ENCODE measurements at regions not wholly inside any gene's neighbourhood (a gene's known extent, or its start where the extent isn't known, plus 50 kb on each side); places are given as distances from the start of the nearest gene placed in this dataset.

DNA sequence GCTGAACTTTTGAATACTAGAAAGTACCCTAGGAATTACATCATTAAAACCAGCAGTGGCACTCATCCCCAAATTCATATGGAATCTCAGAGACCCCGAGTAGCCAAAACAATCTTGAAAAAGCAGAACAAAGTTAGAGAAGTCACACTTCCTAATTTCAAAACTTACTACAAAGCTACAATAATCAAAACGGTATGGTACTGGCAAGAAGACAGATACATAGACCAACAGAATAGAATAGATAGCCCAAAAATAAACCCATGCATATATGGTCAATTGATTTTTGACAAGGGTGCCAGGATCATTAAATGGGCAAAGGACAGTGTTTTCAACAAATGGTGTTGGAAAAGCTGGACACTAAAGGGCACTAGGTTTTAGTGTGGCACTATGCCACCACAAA, 176.0 kb upstream of the NDUFV2 start:
- TF ChIP-seq, protein P1, sequence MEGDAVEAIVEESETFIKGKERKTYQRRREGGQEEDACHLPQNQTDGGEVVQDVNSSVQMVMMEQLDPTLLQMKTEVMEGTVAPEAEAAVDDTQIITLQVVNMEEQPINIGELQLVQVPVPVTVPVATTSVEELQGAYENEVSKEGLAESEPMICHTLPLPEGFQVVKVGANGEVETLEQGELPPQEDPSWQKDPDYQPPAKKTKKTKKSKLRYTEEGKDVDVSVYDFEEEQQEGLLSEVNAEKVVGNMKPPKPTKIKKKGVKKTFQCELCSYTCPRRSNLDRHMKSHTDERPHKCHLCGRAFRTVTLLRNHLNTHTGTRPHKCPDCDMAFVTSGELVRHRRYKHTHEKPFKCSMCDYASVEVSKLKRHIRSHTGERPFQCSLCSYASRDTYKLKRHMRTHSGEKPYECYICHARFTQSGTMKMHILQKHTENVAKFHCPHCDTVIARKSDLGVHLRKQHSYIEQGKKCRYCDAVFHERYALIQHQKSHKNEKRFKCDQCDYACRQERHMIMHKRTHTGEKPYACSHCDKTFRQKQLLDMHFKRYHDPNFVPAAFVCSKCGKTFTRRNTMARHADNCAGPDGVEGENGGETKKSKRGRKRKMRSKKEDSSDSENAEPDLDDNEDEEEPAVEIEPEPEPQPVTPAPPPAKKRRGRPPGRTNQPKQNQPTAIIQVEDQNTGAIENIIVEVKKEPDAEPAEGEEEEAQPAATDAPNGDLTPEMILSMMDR (IDR thresholded peaks at IDR 0.05; ENCODE audit: borderline replicate concordance, extremely low read depth, low read length, poor library complexity, severe bottlenecking) = no peak
- TF ChIP-seq EZH2 (IDR thresholded peaks at IDR 0.05; ENCODE audit: borderline replicate concordance, low read depth, low read length, severe bottlenecking) = no peak
- no peak for DNase-seq
- H3K4me2 ChIP-seq (ENCODE audit: insufficient read depth, low read length) = no peak overlapping the region
- H3K4me1 ChIP-seq (ENCODE audit: insufficient read depth, low read length) = no peaks in the 10 kb centered on the region
- H3K27me3 ChIP-seq (ENCODE audit: insufficient read depth, low read length, poor library complexity) = no peaks in the 10 kb centered on the region
- no peak overlapping the region for H3K4me3 ChIP-seq (ENCODE audit: low read depth in 1 of 2, low read length in 2 of 2)
- H3K27ac ChIP-seq (ENCODE audit: low read length) = no peak overlapping the region
- no peak for ATAC-seq (ENCODE audit: insufficient read depth, low read depth)
- no peaks in the 10 kb centered on the region for H3K36me3 ChIP-seq (ENCODE audit: insufficient read depth, low read length)
- peaks cover 17% of the 10 kb centered on the region for H3K9me3 ChIP-seq (ENCODE audit: insufficient read depth, low read length, severe bottlenecking)
- no peak overlapping the region for H2AFZ ChIP-seq (ENCODE audit: low read depth, low read length)
- H3K79me2 ChIP-seq (ENCODE audit: insufficient read depth, low read length) = no peaks in the 10 kb centered on the region
- no peaks in the 10 kb centered on the region for H4K20me1 ChIP-seq (ENCODE audit: insufficient read depth, low read length)
- H3K9ac ChIP-seq (ENCODE audit: low read depth, low read length) = no peak overlapping the region

DNA sequence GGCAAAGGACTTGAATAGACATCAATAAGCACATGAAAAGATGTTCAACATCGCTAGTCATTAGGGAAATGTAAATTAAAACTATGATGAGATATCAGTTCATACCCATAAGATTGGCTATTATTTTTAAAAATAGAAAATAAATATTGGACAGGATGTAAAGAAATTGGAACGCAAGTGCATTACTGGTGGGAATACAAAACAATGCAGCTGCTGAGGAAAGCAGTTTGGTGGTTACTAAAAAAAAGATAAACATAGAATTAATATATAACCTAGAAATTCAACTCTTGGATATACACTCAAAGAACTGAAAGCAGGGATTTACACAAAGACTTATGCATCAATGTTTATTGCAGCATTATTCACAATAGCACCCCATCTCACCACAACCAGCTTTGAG, 174.5 kb upstream of the NDUFV2 start:
- no peaks in the 10 kb centered on the region for H3K4me1 ChIP-seq (ENCODE audit: insufficient read depth, low read length)
- no peak overlapping the region for H2AFZ ChIP-seq (ENCODE audit: low read depth, low read length)
- DNase-seq (no peak), ATAC-seq (ENCODE audit: insufficient read depth, low read depth) (no peak)
- H4K20me1 ChIP-seq (ENCODE audit: insufficient read depth, low read length) = no peaks in the 10 kb centered on the region
- H3K27me3 ChIP-seq (ENCODE audit: insufficient read depth, low read length, poor library complexity) = no peaks in the 10 kb centered on the region
- no peak overlapping the region for H3K27ac ChIP-seq (ENCODE audit: low read length)
- no peak for TF ChIP-seq EZH2 (IDR thresholded peaks at IDR 0.05; ENCODE audit: borderline replicate concordance, low read depth, low read length, severe bottlenecking)
- H3K4me3 ChIP-seq (ENCODE audit: low read depth in 1 of 2, low read length in 2 of 2) = no peak overlapping the region
- H3K4me2 ChIP-seq (ENCODE audit: insufficient read depth, low read length) = no peak overlapping the region
- peaks cover 19% of the 10 kb centered on the region for H3K9me3 ChIP-seq (ENCODE audit: insufficient read depth, low read length, severe bottlenecking)
- no peaks in the 10 kb centered on the region for H3K36me3 ChIP-seq (ENCODE audit: insufficient read depth, low read length)
- no peaks in the 10 kb centered on the region for H3K79me2 ChIP-seq (ENCODE audit: insufficient read depth, low read length)
- H3K9ac ChIP-seq (ENCODE audit: low read depth, low read length) = no peak overlapping the region

DNA sequence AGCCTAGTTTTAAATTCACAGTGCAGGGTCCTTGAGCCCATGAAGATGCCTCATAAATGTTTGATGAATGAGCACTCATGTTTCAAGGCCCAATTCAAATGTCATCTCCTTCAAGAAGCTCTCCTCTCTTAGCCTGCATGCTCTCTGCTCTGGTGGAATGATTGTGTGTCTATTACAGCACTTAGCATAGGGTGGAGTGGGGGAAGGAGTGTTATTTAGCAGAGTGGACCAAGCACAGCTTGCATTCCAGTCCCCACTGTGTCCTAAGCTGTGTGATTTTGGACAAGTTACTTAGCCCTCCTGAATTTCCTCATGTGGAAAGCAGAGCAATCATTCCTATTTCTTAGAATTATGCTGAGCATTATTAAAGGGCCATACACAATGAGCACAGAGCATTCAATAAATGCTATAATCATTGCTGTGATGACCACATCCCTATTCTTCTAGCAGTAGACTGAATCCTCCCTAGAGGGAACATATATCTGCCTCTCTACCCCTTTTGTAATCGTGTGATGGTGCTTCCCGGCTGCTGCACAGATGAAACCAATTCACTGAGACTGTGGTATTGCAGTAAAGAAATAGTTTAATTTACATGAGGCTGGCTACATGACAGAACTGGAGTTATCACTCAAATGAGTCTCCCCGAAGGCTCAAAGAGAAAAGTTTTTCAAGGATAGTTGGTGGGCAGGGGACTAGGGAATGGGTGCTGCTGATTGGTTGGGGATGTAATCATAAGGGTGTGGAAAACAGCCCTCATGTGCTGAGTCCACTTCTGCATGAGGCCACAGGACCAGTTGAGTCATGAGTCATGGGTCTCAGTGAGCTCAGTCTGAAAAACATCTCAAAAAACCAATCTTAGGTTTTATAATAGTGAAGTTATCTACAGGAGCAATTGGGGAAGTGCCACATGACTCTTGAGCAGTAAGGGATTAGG, 173.4 kb upstream of the NDUFV2 start:
- Histone ChIP-seq H3K79me2 (ENCODE audit: insufficient read depth, low read length) (no peaks in the 10 kb centered on the region), H3K9me3 (ENCODE audit: insufficient read depth, low read length, severe bottlenecking) (peaks cover 19% of the 10 kb centered on the region), H3K27me3 (ENCODE audit: insufficient read depth, low read length, poor library complexity) (no peaks in the 10 kb centered on the region), H3K27ac (ENCODE audit: low read length) (no peak overlapping the region), H3K36me3 (ENCODE audit: insufficient read depth, low read length) (no peaks in the 10 kb centered on the region), H3K4me1 (ENCODE audit: insufficient read depth, low read length) (no peaks in the 10 kb centered on the region), H3K9ac (ENCODE audit: low read depth, low read length) (no peak overlapping the region), H4K20me1 (ENCODE audit: insufficient read depth, low read length) (no peaks in the 10 kb centered on the region), H3K4me3 (ENCODE audit: low read depth in 1 of 2, low read length in 2 of 2) (no peak overlapping the region), H2AFZ (ENCODE audit: low read depth, low read length) (no peak overlapping the region), H3K4me2 (ENCODE audit: insufficient read depth, low read length) (no peak overlapping the region)
- TF ChIP-seq, protein P1 (IDR thresholded peaks at IDR 0.05; ENCODE audit: borderline replicate concordance, extremely low read depth, low read length, poor library complexity, severe bottlenecking) = no peak
- no peak for TF ChIP-seq EZH2 (IDR thresholded peaks at IDR 0.05; ENCODE audit: borderline replicate concordance, low read depth, low read length, severe bottlenecking)
- ATAC-seq (ENCODE audit: insufficient read depth, low read depth) (no peak), DNase-seq (no peak)

DNA sequence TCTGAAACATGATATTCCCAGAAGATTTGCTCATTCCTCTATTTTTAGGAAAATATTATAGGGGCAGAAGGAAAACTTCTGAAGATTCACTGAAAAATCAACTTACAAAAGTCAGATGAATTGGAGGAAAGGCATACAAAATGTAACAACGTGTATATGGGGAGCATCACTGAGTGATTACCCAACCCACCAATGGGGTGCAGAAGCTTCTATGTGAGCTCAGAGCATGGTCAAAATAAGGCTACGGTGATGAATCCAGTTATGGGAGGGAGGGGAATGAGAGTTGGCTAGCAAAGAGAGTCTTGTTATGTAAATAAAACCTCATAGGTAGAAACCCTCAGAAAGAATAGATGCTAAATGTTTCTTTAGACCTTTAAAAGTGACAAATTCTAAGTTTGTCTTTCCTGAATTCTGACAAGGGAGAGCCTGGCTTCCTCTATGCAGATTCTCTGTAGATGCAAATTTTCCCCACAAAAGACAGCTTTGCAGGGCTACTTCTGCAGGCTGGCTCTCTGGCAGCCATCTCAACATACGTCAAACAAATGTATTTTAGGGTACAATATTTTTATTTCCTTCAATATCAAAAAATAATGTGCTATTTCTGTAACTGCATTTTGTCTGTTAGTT, 171.4 kb upstream of the NDUFV2 start:
- Histone ChIP-seq H3K4me1 (ENCODE audit: insufficient read depth, low read length) (no peaks in the 10 kb centered on the region), H3K27ac (ENCODE audit: low read length) (no peak overlapping the region), H3K79me2 (ENCODE audit: insufficient read depth, low read length) (no peaks in the 10 kb centered on the region), H3K4me3 (ENCODE audit: low read depth in 1 of 2, low read length in 2 of 2) (no peak overlapping the region), H3K9ac (ENCODE audit: low read depth, low read length) (no peak overlapping the region), H3K9me3 (ENCODE audit: insufficient read depth, low read length, severe bottlenecking) (peaks cover 19% of the 10 kb centered on the region), H3K36me3 (ENCODE audit: insufficient read depth, low read length) (no peaks in the 10 kb centered on the region), H2AFZ (ENCODE audit: low read depth, low read length) (no peak overlapping the region), H3K27me3 (ENCODE audit: insufficient read depth, low read length, poor library complexity) (no peaks in the 10 kb centered on the region), H4K20me1 (ENCODE audit: insufficient read depth, low read length) (no peaks in the 10 kb centered on the region), H3K4me2 (ENCODE audit: insufficient read depth, low read length) (no peak overlapping the region)
- no peak for TF ChIP-seq EZH2 (IDR thresholded peaks at IDR 0.05; ENCODE audit: borderline replicate concordance, low read depth, low read length, severe bottlenecking)
- TF ChIP-seq, protein P1 (IDR thresholded peaks at IDR 0.05; ENCODE audit: borderline replicate concordance, extremely low read depth, low read length, poor library complexity, severe bottlenecking) = no peak
- DNase-seq = no peak
- ATAC-seq (ENCODE audit: insufficient read depth, low read depth) = no peak

All from DND-41 (cell line).